Brain microvascular endothelial cell (primary cell): ENCODE measurements at regions not wholly inside any gene's neighbourhood (a gene's known extent, or its start where the extent isn't known, plus 50 kb on each side); places are given as distances from the start of the nearest gene placed in this dataset.
A peak's percentile ranks its signal among the peaks of the same experiment; 100 is the strongest.

Experiments used
- DNase-seq: peaks from one replicate; pipeline ENCODE4 v3.0.0-alpha.2; 2020
- H3K27ac ChIP-seq: fragments of 250-450 bp; sonication (Bioruptor Pico); 2 replicates; pipeline ENCODE4 v1.5.1; 2020; ENCODE audit warnings: mild to moderate bottlenecking, moderate library complexity
- H3K27me3 ChIP-seq: fragments of 250-450 bp; sonication (Bioruptor Pico); replicated peaks from 2 replicates; pipeline ENCODE4 v1.5.1; 2020; ENCODE audit warnings: mild to moderate bottlenecking
- H3K36me3 ChIP-seq: fragments of 250-450 bp; sonication (Bioruptor Pico); replicated peaks from 2 replicates; pipeline ENCODE4 v1.5.1; 2020; ENCODE audit warnings: mild to moderate bottlenecking
- H3K4me3 ChIP-seq: 2 replicates; pipeline ENCODE4 v1.5.1; 2011; ENCODE audit warnings: low read depth, mild to moderate bottlenecking, control low read depth, low read length, moderate library complexity
- CTCF ChIP-seq: IDR thresholded peaks from 2 replicates; pipeline ENCODE4 v1.5.1; 2011; ENCODE audit warnings: low read depth, mild to moderate bottlenecking, moderate library complexity, low read length, control low read depth, inconsistent platforms; ENCODE audit errors: missing control alignments
- in situ Hi-C: cut with HindIII; loops from 2 replicates; pipeline ENCODE4 v1.10.0; 2017; ENCODE audit warnings: low sequenced_read_pairs, low pct_ligation_motif_present

- Histone ChIP-seq H3K27ac (no peak overlapping the region), H3K36me3 (no peaks in the 10 kb centered on the region), H3K27me3 (no peaks in the 10 kb centered on the region), H3K4me3 (no peak overlapping the region)
- in situ Hi-C loops: no loop called here
- peak; percentile 40 for DNase-seq
- TF ChIP-seq CTCF: no peak
Observed at GRCh38 chr2:51165534-51166260, 133.8 kb upstream of the NRXN1 start.

- TF ChIP-seq CTCF: no peak
- H3K27ac ChIP-seq: no peak overlapping the region
- H3K4me3 ChIP-seq: no peak overlapping the region
- H3K27me3 ChIP-seq: no peaks in the 10 kb centered on the region
- in situ Hi-C loops: no loop called here
- no peak for DNase-seq
- H3K36me3 ChIP-seq: no peaks in the 10 kb centered on the region
Observed at GRCh38 chr2:51158251-51158650, 126.3 kb upstream of the NRXN1 start.

- Histone ChIP-seq H3K27ac (no peak overlapping the region), H3K36me3 (no peaks in the 10 kb centered on the region), H3K4me3 (no peak overlapping the region), H3K27me3 (no peaks in the 10 kb centered on the region)
- no peak for TF ChIP-seq CTCF
- in situ Hi-C loops: no loop called here
- no peak for DNase-seq
Observed at GRCh38 chr2:51153236-51153635, 121.3 kb upstream of the NRXN1 start.

- no peak for TF ChIP-seq CTCF
- no peak overlapping the region for H3K27ac ChIP-seq
- in situ Hi-C loops: no loop called here
- H3K27me3 ChIP-seq: no peaks in the 10 kb centered on the region
- no peaks in the 10 kb centered on the region for H3K36me3 ChIP-seq
- DNase-seq: no peak
- H3K4me3 ChIP-seq: no peak overlapping the region
Observed at GRCh38 chr2:51151490-51152140, 119.7 kb upstream of the NRXN1 start.

GRCh38 chr2:51149725-51150124, 117.8 kb upstream of the NRXN1 start:
- TF ChIP-seq CTCF: no peak
- DNase-seq: no peak
- in situ Hi-C loops: no loop called here

More at GRCh38 chr2:51149725-51150124, 117.8 kb upstream of the NRXN1 start:
- no peak overlapping the region for H3K27ac ChIP-seq
- H3K4me3 ChIP-seq: no peak overlapping the region
- no peaks in the 10 kb centered on the region for H3K27me3 ChIP-seq
- H3K36me3 ChIP-seq: no peaks in the 10 kb centered on the region
